ENCODE measurements at regions not wholly inside any gene's neighbourhood (a gene's known extent, or its start where the extent isn't known, plus 50 kb on each side); places are given as distances from the start of the nearest gene placed in this dataset.

DNA sequence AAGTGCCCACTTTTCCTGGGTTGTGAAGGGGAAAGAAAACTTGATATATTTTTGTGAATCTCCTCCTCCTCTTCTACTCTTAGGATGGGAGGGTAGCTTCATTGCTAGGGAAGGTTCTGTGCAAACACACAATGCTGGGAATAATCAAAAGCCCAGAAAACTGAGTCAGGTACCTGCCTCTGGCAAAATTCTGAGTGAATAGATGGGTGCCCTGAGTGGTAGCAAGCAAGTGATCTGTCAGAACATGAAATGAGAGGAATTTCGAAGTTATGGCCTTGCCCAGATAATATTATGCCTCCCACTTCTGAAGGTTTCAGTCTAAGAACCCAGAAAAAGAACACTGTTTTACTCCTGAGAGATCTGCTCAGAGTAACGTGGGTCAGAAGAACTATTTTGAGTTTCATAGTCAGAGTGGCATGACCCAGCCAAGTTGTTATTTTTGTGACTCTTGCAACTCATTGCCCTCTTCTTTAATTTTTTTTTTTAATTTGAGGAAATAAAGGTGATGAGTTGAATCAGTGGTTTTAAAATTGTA is 158.3 kb downstream of the BMP2 start:
- intact Hi-C loops (cut with DNase I, micrococcal nuclease): no loop called here
- ATAC-seq (no peak), DNase-seq (no peak)
- Histone ChIP-seq H3K9me3 (no peaks in the 10 kb centered on the region), H3K4me3 (no peak overlapping the region), H3K36me3 (ENCODE audit: low read depth) (no peaks in the 10 kb centered on the region), H3K4me1 (ENCODE audit: low read depth) (no peaks in the 10 kb centered on the region)
- TF ChIP-seq, protein P1, sequence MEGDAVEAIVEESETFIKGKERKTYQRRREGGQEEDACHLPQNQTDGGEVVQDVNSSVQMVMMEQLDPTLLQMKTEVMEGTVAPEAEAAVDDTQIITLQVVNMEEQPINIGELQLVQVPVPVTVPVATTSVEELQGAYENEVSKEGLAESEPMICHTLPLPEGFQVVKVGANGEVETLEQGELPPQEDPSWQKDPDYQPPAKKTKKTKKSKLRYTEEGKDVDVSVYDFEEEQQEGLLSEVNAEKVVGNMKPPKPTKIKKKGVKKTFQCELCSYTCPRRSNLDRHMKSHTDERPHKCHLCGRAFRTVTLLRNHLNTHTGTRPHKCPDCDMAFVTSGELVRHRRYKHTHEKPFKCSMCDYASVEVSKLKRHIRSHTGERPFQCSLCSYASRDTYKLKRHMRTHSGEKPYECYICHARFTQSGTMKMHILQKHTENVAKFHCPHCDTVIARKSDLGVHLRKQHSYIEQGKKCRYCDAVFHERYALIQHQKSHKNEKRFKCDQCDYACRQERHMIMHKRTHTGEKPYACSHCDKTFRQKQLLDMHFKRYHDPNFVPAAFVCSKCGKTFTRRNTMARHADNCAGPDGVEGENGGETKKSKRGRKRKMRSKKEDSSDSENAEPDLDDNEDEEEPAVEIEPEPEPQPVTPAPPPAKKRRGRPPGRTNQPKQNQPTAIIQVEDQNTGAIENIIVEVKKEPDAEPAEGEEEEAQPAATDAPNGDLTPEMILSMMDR (IDR thresholded peaks at IDR 0.05): no peak

DNA sequence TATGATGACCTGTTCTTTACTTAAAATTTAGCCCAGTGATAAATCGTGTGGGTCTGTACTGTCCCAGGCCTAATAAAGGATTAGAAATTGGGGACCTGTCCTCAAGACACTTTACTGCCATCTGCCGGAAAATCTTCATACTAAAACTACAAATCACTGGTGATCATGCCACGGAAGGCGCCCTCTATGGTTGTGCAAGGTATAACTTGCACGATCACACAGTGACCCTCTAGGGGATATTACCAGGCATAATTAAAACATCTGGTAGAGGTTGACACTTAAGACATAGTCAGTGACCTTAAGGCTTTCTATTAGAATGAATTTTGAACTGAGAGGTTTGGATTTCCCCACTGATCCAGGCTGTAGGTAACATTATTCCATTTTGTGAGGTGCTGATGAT is 172.6 kb downstream of the BMP2 start:
- DNase-seq (no peak), ATAC-seq (no peak)
- intact Hi-C loops (cut with DNase I, micrococcal nuclease): loop anchor here in 1 of 2 donors (10.0 kb wide), 1 partner anchor 755 kb away; no protein-coding TSS in a partner anchor
- Histone ChIP-seq H3K4me1 (ENCODE audit: low read depth) (no peaks in the 10 kb centered on the region), H3K36me3 (ENCODE audit: low read depth) (no peaks in the 10 kb centered on the region), H3K4me3 (no peak overlapping the region), H3K9me3 (no peaks in the 10 kb centered on the region)
- TF ChIP-seq, protein P1 (IDR thresholded peaks at IDR 0.05): no peak

DNA sequence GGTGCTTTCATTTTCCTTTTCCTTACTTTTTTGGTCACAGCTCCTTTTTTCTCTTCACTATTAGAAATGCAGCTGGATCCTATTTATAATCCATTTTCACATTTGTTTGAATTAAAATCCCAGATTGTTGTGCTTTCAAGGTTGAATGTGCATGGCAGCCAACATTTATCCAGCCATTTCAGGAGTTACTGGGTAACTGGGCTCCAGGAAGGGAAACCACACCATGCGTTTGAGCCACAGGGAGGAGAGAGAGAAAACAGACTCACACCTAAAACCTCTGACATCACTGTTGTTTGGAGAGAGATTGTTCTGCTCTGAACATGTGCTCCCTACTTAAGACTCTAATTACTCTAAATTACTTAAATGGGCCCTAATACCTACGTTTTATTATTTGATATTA is 173.4 kb downstream of the BMP2 start:
- Histone ChIP-seq H3K9me3 (no peaks in the 10 kb centered on the region), H3K36me3 (ENCODE audit: low read depth) (no peaks in the 10 kb centered on the region), H3K4me1 (ENCODE audit: low read depth) (no peaks in the 10 kb centered on the region), H3K4me3 (no peak overlapping the region)
- intact Hi-C loops (cut with DNase I, micrococcal nuclease): loop anchor here in 1 of 2 donors (10.0 kb wide), 1 partner anchor 756 kb away; no protein-coding TSS in a partner anchor
- DNase-seq: no peak
- no peak for ATAC-seq
- TF ChIP-seq, protein P1 (IDR thresholded peaks at IDR 0.05): no peak

DNA sequence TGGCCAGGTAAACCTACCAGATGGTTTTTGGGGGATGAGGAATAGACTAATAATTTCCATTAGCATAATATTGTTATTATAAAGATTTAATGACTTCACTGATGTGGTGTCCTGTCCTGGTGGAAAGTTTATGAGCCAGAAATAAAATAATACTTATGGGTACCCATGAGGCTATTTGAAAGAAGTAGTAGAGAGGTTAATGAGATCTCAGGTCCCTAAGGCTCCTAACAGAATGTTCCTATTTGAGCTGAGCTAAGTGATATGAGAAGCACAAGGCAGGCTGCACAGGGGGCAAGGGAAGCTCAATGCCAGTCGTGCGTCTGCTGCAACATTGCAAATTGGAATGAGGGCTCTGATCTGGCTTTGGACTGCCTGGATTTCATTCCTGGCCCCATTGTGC is 174.1 kb downstream of the BMP2 start:
- no peak for DNase-seq

GRCh38 chr20:6942266-6942665 is 174.8 kb downstream of the BMP2 start:
- intact Hi-C loops (cut with DNase I, micrococcal nuclease): loop anchor here in 1 of 2 donors (10.0 kb wide), 1 partner anchor 757 kb away; no protein-coding TSS in a partner anchor
- Histone ChIP-seq H3K9me3 (no peaks in the 10 kb centered on the region), H3K4me1 (ENCODE audit: low read depth) (no peaks in the 10 kb centered on the region), H3K4me3 (no peak overlapping the region), H3K36me3 (ENCODE audit: low read depth) (no peaks in the 10 kb centered on the region)
- ATAC-seq (no peak), DNase-seq (no peak)
- TF ChIP-seq, protein P1 (IDR thresholded peaks at IDR 0.05): no peak

More for the DNA sequence above, 174.1 kb downstream of the BMP2 start:
- no peaks in the 10 kb centered on the region for H3K4me1 ChIP-seq (ENCODE audit: low read depth)
- ATAC-seq: no peak
- no peaks in the 10 kb centered on the region for H3K9me3 ChIP-seq
- H3K4me3 ChIP-seq: no peak overlapping the region
- intact Hi-C loops (cut with DNase I, micrococcal nuclease): loop anchor here in 1 of 2 donors (10.0 kb wide), 1 partner anchor 757 kb away; no protein-coding TSS in a partner anchor
- H3K36me3 ChIP-seq (ENCODE audit: low read depth): no peaks in the 10 kb centered on the region
- TF ChIP-seq, protein P1 (IDR thresholded peaks at IDR 0.05): no peak
